ENCODE measurements at regions not wholly inside any gene's neighbourhood (a gene's known extent, or its start where the extent isn't known, plus 50 kb on each side); places are given as distances from the start of the nearest gene placed in this dataset.
"Not testable (repeated sequence)": the region's sequence is repeated elsewhere in the genome, so short reads cannot be mapped to it uniquely, and the experiment has no call there.

DNA sequence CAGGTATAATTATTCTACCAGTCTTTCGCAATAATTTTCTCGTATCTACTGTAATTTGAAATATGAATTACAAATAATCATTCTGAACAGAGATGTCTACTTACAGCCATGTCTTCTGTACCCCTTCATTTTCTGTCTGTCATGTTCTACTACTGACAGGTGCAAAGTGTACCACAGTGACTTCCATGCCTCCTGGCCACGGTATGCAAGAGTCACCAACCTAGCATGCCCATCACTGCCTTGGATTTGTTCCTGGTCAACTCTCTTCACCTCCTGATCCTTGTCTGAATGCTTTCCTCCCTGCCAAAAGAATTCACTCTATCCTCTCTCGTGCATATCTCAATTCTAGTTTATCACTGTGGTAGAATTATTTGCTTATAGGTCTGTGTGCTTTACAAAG, 755.4 kb downstream of the KCNJ2 start:
- H3K4me3 Mint-ChIP-seq, result no peak overlapping the region
- CTCF ChIA-PET, result no interaction called here
- no peak overlapping the region for H3K27ac Mint-ChIP-seq
- intact Hi-C loops (cut with micrococcal nuclease), result no loop called here
- no peak for DNase-seq
- H3K27me3 Mint-ChIP-seq (ENCODE audit: low read depth), result no peaks in the 10 kb centered on the region
- H3K4me1 Mint-ChIP-seq (ENCODE audit: low read depth), result no peaks in the 10 kb centered on the region
- H3K9me3 Mint-ChIP-seq, result peaks cover 7% of the 10 kb centered on the region
- no peaks in the 10 kb centered on the region for H3K36me3 Mint-ChIP-seq (ENCODE audit: low read depth)

DNA sequence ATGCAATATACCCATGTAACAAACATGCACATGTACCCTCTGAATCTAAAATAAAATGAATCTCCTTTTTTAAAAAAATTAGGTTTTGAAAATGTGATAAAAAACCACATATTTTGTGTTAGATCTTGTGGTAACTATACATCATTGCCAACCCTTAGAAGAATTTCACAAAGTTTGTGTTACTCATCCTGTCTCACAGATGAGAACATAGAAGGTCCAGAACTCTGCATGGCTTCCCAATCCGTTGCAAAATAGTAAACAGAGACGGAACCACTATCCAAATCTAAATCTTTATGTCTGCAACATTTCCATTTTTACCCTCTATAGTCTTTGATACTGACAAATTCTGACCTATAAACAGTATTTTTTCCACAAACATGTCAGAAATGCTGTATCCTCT, 759.9 kb downstream of the KCNJ2 start:
- H3K27me3 Mint-ChIP-seq (ENCODE audit: low read depth), result no peaks in the 10 kb centered on the region
- no peaks in the 10 kb centered on the region for H3K36me3 Mint-ChIP-seq (ENCODE audit: low read depth)
- H3K27ac Mint-ChIP-seq, result no peak overlapping the region
- no peak for DNase-seq
- CTCF ChIA-PET, result no interaction called here
- peaks cover 7% of the 10 kb centered on the region for H3K9me3 Mint-ChIP-seq
- H3K4me3 Mint-ChIP-seq, result no peak overlapping the region
- intact Hi-C loops (cut with micrococcal nuclease), result no loop called here
- H3K4me1 Mint-ChIP-seq (ENCODE audit: low read depth), result no peaks in the 10 kb centered on the region

DNA sequence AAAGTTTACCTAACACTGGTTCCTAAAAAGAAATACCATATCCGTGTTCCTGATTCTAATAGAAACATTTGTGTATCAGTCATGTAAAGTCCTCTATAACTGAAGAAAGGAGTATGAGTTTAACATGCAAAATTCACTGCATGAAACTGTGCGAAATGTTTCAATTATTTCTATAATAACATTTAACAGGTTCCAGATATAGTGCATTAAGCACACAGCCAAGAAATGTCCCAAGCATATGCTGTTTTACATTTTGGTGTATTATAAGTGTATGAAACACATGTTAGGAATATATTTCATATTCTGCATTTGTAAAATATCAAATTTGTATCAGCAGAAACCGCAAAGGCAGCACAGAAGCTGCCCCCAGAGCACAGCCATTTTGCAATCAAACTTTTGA, 764.9 kb downstream of the KCNJ2 start:
- Mint-ChIP-seq H3K36me3 (ENCODE audit: low read depth) (no peaks in the 10 kb centered on the region), H3K4me3 (no peak overlapping the region), H3K4me1 (ENCODE audit: low read depth) (no peaks in the 10 kb centered on the region), H3K27ac (no peak overlapping the region), H3K9me3 (peaks cover 5% of the 10 kb centered on the region), H3K27me3 (ENCODE audit: low read depth) (no peaks in the 10 kb centered on the region)
- CTCF ChIA-PET, result no interaction called here
- DNase-seq, result no peak
- intact Hi-C loops (cut with micrococcal nuclease), result no loop called here

DNA sequence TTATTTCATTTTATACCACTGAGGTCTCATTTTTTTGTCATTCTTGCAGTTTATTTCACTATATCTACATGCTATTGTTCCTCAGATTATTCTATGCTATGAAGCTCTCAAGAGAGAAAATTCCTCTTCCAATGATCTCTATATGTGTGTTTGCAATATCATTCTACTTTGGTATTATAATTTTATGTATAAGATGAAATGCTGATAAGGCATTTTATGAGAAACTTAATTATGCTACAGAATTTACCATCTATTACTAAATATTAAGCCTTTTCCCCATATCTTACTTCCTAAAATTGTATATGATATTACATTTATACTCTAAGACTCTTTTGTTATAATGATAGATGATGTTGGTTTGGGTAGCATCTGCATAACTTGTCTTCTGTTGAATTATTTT, 765.5 kb downstream of the KCNJ2 start:
- Mint-ChIP-seq H3K4me1 (ENCODE audit: low read depth) (no peaks in the 10 kb centered on the region), H3K9me3 (peaks cover 5% of the 10 kb centered on the region), H3K4me3 (no peak overlapping the region), H3K27ac (no peak overlapping the region), H3K27me3 (ENCODE audit: low read depth) (no peaks in the 10 kb centered on the region), H3K36me3 (ENCODE audit: low read depth) (no peaks in the 10 kb centered on the region)
- CTCF ChIA-PET, result no interaction called here
- intact Hi-C loops (cut with micrococcal nuclease), result no loop called here
- no peak for DNase-seq

DNA sequence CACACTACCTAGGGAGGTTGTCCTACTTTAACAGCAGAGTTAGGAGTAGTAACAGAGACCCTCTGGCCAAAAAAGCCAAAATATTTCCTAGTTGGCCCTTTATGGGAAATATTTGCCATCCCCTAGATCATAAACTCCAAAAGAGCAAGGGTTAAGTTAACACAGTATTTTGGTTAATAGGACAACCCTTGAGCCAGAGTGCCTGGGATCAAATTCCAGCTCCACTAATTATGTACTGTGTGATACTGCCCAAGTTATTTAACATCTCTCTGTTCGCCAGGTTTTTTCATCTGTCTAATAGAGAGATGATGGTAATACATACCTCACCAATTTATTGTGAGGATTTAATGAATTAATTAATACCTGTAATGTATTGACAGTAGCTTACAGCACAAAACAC, 767.4 kb downstream of the KCNJ2 start:
- CTCF ChIA-PET, result no interaction called here
- H3K4me3 Mint-ChIP-seq, result no peak overlapping the region
- intact Hi-C loops (cut with micrococcal nuclease), result no loop called here
- DNase-seq, result no peak
- H3K9me3 Mint-ChIP-seq, result peaks cover 5% of the 10 kb centered on the region
- H3K36me3 Mint-ChIP-seq (ENCODE audit: low read depth), result no peaks in the 10 kb centered on the region
- H3K27ac Mint-ChIP-seq, result no peak overlapping the region
- no peaks in the 10 kb centered on the region for H3K27me3 Mint-ChIP-seq (ENCODE audit: low read depth)
- no peaks in the 10 kb centered on the region for H3K4me1 Mint-ChIP-seq (ENCODE audit: low read depth)

DNA sequence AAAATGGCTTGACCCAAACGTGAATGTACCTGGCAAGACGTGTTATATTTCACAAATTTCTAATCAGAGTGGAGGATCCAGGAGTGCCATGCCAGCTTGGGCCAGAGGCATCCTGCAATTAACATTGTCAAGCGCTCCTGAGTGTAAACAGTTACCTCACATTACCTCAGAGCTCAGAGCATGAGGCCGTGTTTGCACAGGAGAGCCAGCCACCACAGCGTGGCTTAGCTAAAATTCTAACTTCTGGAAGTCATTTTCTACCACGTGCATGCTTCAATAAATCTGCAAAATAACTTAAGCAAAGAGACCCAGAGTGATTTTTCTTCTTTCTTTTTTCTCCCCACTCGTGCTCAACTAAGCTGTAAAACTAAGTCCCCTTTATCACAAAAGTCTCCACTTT, 769.0 kb downstream of the KCNJ2 start:
- Mint-ChIP-seq H3K36me3 (ENCODE audit: low read depth) (no peaks in the 10 kb centered on the region), H3K27me3 (ENCODE audit: low read depth) (no peaks in the 10 kb centered on the region), H3K27ac (no peak overlapping the region), H3K4me1 (ENCODE audit: low read depth) (no peaks in the 10 kb centered on the region), H3K4me3 (no peak overlapping the region), H3K9me3 (peaks cover 5% of the 10 kb centered on the region)
- intact Hi-C loops (cut with micrococcal nuclease), result no loop called here
- CTCF ChIA-PET, result no interaction called here
- DNase-seq, result no peak

DNA sequence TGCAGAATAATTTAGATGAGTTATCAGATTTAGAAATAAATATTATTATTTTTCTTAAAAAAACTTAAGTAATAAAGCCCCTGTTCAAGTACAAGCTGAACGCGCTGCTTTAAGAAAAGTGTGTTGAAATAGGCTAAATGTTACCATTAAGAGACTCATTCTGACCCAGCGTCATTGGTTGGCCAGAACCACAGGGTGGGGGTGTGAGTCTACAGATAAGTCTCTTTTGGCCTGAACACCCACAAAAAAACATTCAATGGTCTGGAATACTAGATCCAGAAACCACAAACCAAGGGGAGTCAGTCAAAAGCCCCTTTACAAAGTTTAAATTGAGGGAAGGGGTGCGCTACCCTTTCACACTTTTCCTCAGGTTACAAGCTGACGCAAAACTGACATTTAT, 776.1 kb downstream of the KCNJ2 start:
- no peak overlapping the region for H3K27ac Mint-ChIP-seq
- no peak for DNase-seq
- CTCF ChIA-PET, result no interaction called here

DNA sequence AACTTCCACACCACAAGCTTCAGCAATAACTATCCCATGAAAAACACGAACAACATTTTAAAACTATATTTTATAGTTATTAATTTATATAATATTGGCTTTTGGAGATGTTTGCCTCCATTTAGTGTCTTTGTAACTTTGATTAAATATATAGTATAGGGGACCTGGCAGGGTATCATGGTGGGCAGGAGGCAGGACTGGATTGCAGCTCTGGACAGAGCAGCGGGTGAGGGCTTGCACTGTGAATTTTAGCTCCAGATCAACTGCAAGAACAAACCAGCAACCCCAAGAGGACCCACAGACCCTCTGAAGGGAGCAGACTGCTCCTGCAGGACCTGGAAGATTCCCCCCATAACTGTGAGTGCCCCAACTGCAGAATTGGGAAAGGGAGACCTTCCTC, 777.9 kb downstream of the KCNJ2 start:
- DNase-seq, result no peak
- CTCF ChIA-PET, result interaction anchor here (0.6 kb wide), 1 partner anchor 114 kb away, joined by 3 read pairs; no protein-coding TSS in a partner anchor
- Mint-ChIP-seq H3K36me3 (ENCODE audit: low read depth) (no peaks in the 10 kb centered on the region), H3K4me1 (ENCODE audit: low read depth) (no peaks in the 10 kb centered on the region), H3K9me3 (peaks cover 11% of the 10 kb centered on the region), H3K27me3 (ENCODE audit: low read depth) (no peaks in the 10 kb centered on the region), H3K4me3 (no peak overlapping the region), H3K27ac (no peak overlapping the region)
- intact Hi-C loops (cut with micrococcal nuclease), result no loop called here

More for the DNA sequence above, 776.1 kb downstream of the KCNJ2 start:
- intact Hi-C loops (cut with micrococcal nuclease), result no loop called here
- no peaks in the 10 kb centered on the region for H3K4me1 Mint-ChIP-seq (ENCODE audit: low read depth)
- H3K9me3 Mint-ChIP-seq, result peaks cover 2% of the 10 kb centered on the region
- no peaks in the 10 kb centered on the region for H3K27me3 Mint-ChIP-seq (ENCODE audit: low read depth)
- H3K4me3 Mint-ChIP-seq, result no peak overlapping the region
- no peaks in the 10 kb centered on the region for H3K36me3 Mint-ChIP-seq (ENCODE audit: low read depth)

DNA sequence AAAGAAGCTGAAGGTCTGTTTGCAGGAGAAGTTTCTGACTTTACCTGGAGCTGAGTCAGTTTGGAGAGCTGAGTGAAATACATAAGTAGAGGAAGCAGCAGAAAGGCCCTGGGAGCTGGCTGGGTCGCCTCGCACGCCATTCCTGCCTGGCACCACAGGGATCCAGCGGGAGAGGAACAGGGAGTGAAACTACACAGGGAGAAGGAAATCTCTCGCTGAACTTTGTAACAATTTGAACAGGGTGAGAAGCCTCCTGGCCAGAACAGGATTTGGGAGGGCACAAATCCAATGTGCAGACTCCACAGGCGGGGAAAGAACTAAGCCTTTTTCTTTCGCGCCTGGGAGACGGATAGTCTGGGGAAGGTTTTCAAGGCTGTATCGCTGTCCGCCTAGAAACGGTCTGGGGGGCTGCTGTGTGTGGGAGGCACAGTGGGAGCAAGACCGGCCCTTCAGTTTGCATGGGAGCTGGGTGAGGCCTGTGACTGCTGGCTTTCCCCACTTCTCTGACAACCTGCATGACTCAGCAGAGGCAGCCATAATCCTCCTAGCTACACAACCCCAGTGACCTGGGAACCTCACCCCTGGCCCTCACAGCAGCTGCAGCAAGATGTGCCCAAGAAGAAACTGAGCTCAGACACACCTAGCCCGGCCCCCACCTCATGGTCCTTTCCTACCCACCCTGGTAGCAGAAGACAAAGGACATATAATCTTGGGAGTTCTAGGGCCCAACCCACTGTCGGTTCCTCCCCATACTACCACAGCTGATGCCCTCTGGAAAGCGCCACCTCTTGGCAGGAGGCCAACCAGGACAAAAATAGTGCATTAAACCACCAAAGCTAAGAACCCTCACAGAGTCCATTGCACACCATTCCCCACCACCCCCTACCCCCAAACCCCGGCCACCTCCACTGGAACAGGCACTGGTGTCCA, 778.6 kb downstream of the KCNJ2 start:
- CTCF ChIA-PET, result interaction anchor here (0.6 kb wide), 1 partner anchor 114 kb away, joined by 3 read pairs; no protein-coding TSS in a partner anchor
- Mint-ChIP-seq H3K4me3 (no peak overlapping the region), H3K27me3 (ENCODE audit: low read depth) (no peaks in the 10 kb centered on the region), H3K27ac (no peak overlapping the region), H3K9me3 (peaks cover 18% of the 10 kb centered on the region), H3K4me1 (ENCODE audit: low read depth) (no peaks in the 10 kb centered on the region), H3K36me3 (ENCODE audit: low read depth) (no peaks in the 10 kb centered on the region)
- DNase-seq, result no peak
- intact Hi-C loops (cut with micrococcal nuclease), result no loop called here

DNA sequence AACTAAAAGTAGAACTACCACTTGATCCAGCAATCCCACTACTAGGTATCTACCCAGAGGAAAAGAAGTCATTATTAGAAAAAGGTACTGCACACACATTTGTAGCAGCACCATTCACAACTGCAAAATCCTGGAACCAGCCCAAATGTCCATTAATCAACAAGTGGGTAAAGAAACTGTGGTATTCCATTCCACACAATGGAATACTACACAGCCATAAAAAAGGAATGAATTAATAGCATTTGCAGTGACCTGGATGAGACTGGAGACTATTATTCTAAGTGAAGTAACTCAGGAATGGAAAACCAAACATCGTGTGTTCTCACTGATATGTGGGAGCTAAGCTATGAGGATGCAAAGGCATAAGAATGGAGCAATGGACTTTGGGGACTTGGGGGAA, 783.8 kb downstream of the KCNJ2 start:
- CTCF ChIA-PET; H3K4me1 Mint-ChIP-seq (ENCODE audit: low read depth); H3K36me3 Mint-ChIP-seq (ENCODE audit: low read depth); DNase-seq; H3K27me3 Mint-ChIP-seq (ENCODE audit: low read depth); H3K27ac Mint-ChIP-seq; intact Hi-C loops (cut with micrococcal nuclease); H3K4me3 Mint-ChIP-seq: not testable (repeated sequence)
- H3K9me3 Mint-ChIP-seq, result peaks cover 25% of the 10 kb centered on the region

DNA sequence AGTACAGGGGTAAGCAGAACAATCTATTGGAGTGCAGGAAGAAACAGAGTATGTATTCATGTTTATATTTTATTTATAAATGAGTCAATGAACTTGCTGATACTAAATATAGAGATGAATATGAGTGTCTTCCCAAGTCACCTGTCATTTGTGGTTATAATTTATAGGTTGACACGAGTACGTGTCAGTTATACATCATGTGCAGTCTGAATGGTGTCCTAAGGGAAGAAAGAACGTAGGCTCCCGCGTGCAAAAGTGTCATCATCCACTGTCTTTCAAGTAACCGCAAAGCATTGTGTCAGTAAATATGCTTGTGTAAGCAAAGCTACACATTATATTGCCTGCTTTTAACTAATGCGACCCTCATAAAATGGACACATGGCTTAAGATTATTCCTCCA, 786.1 kb downstream of the KCNJ2 start:
- Mint-ChIP-seq H3K4me1 (ENCODE audit: low read depth) (no peaks in the 10 kb centered on the region), H3K9me3 (peaks cover 23% of the 10 kb centered on the region), H3K27me3 (ENCODE audit: low read depth) (no peaks in the 10 kb centered on the region), H3K4me3 (no peak overlapping the region), H3K27ac (no peak overlapping the region), H3K36me3 (ENCODE audit: low read depth) (no peaks in the 10 kb centered on the region)
- intact Hi-C loops (cut with micrococcal nuclease), result no loop called here
- DNase-seq, result no peak
- CTCF ChIA-PET, result no interaction called here

DNA sequence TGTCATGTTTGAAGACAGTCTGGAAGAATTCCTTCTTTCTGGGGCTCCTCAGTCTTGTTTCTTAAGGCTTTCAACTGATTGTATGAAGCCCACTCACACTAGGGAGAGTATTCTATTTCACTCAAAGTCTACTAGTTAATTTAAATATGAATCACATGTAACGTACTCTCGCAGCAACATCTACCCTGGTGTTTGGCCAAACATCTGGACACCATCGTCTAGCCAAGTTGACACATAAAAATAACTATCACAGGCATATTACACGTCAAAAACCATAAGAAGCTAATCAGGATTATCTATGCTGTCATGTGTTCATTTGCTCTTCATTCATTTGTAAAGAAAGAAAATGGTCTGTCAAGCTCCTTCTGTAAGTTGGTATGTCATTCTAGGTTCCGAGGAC, 787.4 kb downstream of the KCNJ2 start:
- H3K4me1 Mint-ChIP-seq (ENCODE audit: low read depth), result no peaks in the 10 kb centered on the region
- intact Hi-C loops (cut with micrococcal nuclease), result no loop called here
- CTCF ChIA-PET, result no interaction called here
- DNase-seq, result no peak
- H3K4me3 Mint-ChIP-seq, result no peak overlapping the region
- H3K9me3 Mint-ChIP-seq, result peaks cover 19% of the 10 kb centered on the region
- no peaks in the 10 kb centered on the region for H3K36me3 Mint-ChIP-seq (ENCODE audit: low read depth)
- H3K27ac Mint-ChIP-seq, result no peak overlapping the region
- no peaks in the 10 kb centered on the region for H3K27me3 Mint-ChIP-seq (ENCODE audit: low read depth)

DNA sequence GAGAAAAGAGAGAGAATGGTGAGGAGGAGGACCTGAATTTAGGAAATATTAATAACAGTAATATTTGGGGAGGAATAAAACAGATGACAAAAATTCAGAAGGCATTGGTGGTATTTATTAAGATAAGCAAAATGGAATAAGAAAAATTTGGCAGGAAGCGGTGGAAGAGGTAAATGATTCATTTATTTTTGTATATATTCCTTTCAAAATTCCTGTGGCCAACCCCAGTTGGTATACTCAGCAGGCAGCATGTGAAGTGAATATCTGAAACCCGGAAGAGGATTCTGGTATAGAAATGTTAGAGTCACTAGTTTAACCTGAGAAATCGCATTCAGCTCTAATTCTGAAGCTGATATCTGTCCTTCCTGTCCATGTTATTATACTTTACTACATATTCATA, 792.0 kb downstream of the KCNJ2 start:
- no peaks in the 10 kb centered on the region for H3K4me1 Mint-ChIP-seq (ENCODE audit: low read depth)
- H3K27ac Mint-ChIP-seq, result no peak overlapping the region
- no peak overlapping the region for H3K4me3 Mint-ChIP-seq
- no peaks in the 10 kb centered on the region for H3K36me3 Mint-ChIP-seq (ENCODE audit: low read depth)
- CTCF ChIA-PET, result no interaction called here
- no peaks in the 10 kb centered on the region for H3K27me3 Mint-ChIP-seq (ENCODE audit: low read depth)
- intact Hi-C loops (cut with micrococcal nuclease), result no loop called here
- peaks cover 4% of the 10 kb centered on the region for H3K9me3 Mint-ChIP-seq
- DNase-seq, result no peak

All from activated naive CD4-positive, alpha-beta T cell treated with anti-CD3 and anti-CD28 coated beads for 36 hours (primary cell).